ENCODE measurements at regions not wholly inside any gene's neighbourhood (a gene's known extent, or its start where the extent isn't known, plus 50 kb on each side); places are given as distances from the start of the nearest gene placed in this dataset.

DNA sequence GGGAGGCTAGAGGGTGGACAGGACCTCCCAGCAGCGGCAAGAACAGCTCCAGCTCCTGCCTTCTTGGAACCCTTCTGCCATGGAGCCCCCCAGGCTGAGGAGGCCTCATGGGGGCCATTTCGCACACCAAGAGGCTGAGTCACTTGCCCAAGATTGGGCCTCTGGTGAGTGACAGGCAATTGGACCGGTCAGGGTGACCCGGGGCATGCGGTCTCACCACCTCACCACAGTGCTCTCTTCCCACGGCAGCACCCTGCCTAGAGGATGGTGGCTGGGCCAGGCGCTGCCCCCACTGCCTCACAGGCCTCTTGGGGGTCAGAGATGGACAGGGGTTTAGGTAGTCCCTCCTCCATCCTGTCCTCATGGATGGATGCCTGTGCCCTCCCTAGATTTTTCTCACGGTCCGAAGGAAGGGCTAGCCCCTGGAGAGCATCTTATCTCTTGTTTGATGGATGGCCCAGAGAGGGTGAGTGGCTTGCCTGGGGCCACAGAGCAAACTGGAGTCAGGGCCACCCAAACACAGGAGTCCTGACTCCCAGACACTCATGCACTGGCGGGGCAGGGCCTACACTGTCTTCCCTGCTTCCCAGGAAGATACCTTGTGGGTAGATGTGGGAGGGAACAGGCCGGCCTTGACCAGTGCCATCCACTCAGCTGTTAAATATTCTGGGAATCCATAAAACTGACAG lies 119.2 kb downstream of the INHBB start:
- TF ChIP-seq, protein P1, sequence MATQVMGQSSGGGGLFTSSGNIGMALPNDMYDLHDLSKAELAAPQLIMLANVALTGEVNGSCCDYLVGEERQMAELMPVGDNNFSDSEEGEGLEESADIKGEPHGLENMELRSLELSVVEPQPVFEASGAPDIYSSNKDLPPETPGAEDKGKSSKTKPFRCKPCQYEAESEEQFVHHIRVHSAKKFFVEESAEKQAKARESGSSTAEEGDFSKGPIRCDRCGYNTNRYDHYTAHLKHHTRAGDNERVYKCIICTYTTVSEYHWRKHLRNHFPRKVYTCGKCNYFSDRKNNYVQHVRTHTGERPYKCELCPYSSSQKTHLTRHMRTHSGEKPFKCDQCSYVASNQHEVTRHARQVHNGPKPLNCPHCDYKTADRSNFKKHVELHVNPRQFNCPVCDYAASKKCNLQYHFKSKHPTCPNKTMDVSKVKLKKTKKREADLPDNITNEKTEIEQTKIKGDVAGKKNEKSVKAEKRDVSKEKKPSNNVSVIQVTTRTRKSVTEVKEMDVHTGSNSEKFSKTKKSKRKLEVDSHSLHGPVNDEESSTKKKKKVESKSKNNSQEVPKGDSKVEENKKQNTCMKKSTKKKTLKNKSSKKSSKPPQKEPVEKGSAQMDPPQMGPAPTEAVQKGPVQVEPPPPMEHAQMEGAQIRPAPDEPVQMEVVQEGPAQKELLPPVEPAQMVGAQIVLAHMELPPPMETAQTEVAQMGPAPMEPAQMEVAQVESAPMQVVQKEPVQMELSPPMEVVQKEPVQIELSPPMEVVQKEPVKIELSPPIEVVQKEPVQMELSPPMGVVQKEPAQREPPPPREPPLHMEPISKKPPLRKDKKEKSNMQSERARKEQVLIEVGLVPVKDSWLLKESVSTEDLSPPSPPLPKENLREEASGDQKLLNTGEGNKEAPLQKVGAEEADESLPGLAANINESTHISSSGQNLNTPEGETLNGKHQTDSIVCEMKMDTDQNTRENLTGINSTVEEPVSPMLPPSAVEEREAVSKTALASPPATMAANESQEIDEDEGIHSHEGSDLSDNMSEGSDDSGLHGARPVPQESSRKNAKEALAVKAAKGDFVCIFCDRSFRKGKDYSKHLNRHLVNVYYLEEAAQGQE (IDR thresholded peaks at IDR 0.05; ENCODE audit: insufficient read depth in 1 of 2, low read depth in 2 of 2, low read length in 2 of 2) = no peak
- no peak for TF ChIP-seq TAF1 (IDR thresholded peaks at IDR 0.05; ENCODE audit: borderline replicate concordance, insufficient read depth, low read length)
- no peak for TF ChIP-seq SIN3A (IDR thresholded peaks at IDR 0.05; ENCODE audit: borderline replicate concordance, insufficient read depth, low read length)

- no peak for TF ChIP-seq TAF1 (IDR thresholded peaks at IDR 0.05; ENCODE audit: borderline replicate concordance, insufficient read depth, low read length)
- TF ChIP-seq, protein P1 (IDR thresholded peaks at IDR 0.05; ENCODE audit: insufficient read depth in 1 of 2, low read depth in 2 of 2, low read length in 2 of 2) = no peak
- no peak for TF ChIP-seq POLR2AphosphoS5 (IDR thresholded peaks at IDR 0.05; ENCODE audit: low read depth, low read length)
- TF ChIP-seq SIN3A (IDR thresholded peaks at IDR 0.05; ENCODE audit: borderline replicate concordance, insufficient read depth, low read length) = no peak
- TF ChIP-seq FOXP2 (optimal IDR thresholded peaks at IDR 0.05; ENCODE audit: borderline replicate concordance, extremely low read depth, extremely low read length, insufficient read depth) = no peak
These were observed 119.7 kb downstream of the INHBB start for GRCh38 chr2:120465701-120465988.

DNA sequence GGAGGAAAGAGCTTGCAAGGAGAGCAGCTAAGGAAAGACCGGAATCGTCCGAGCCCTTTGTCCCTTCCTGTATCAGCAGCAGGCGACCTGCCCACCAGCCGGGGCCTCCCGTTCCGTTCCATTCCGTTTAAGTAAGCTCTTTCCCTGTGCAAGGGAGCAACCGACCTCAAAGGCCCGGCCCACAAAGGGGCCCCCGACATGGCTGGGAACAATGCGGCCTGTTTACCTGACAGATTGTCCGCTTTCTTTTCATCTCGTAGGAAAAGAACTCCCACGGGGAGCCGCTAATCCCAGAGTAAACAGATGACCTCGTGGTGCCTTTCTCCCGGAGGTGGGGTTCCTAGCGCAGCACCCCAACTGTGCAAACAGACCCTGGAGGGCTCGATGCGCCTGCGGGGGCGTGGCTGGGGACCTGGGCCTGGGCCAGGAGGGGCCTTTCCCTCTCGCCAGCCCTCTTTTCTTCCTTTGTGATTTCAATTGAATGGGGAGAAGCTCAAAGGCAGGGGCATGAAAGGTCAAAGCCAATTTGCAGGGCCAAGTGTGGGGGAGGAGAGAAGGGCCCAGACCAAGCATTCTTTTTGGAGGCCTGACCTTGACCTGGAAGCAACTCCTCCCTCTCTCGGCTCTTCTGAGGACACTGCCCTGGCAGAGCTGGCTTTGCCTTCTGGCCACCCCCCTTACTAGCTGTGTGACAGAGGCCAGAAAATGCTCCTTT lies 120.2 kb downstream of the INHBB start:
- TF ChIP-seq SIN3A (IDR thresholded peaks at IDR 0.05; ENCODE audit: borderline replicate concordance, insufficient read depth, low read length) (no peak), TAF1 (IDR thresholded peaks at IDR 0.05; ENCODE audit: borderline replicate concordance, insufficient read depth, low read length) (no peak), POLR2AphosphoS5 (IDR thresholded peaks at IDR 0.05; ENCODE audit: low read depth, low read length) (no peak), FOXP2 (optimal IDR thresholded peaks at IDR 0.05; ENCODE audit: borderline replicate concordance, extremely low read depth, extremely low read length, insufficient read depth) (no peak)
- TF ChIP-seq, protein P1 (IDR thresholded peaks at IDR 0.05; ENCODE audit: insufficient read depth in 1 of 2, low read depth in 2 of 2, low read length in 2 of 2) = no peak

DNA sequence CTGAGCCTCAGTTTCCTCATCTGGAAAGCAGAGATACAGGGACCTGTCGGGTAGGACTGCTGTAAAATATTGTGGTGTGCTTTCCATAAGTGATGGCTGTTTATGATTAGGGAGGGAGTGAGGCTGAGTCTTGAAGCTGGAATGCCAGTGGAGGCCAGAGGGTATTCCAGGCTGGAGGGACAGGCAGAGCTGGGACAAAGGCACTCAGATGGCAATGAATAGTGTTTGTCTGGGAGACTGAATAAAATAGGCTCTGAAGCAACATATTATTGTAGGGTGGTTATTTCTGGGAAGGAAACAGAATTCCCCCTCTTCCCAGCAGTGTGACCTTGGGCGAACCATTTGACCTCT lies 120.7 kb downstream of the INHBB start:
- TF ChIP-seq, protein P1 (IDR thresholded peaks at IDR 0.05; ENCODE audit: insufficient read depth in 1 of 2, low read depth in 2 of 2, low read length in 2 of 2) = no peak
- TF ChIP-seq TAF1 (IDR thresholded peaks at IDR 0.05; ENCODE audit: borderline replicate concordance, insufficient read depth, low read length) = no peak
- no peak for TF ChIP-seq POLR2AphosphoS5 (IDR thresholded peaks at IDR 0.05; ENCODE audit: low read depth, low read length)
- no peak for TF ChIP-seq FOXP2 (optimal IDR thresholded peaks at IDR 0.05; ENCODE audit: borderline replicate concordance, extremely low read depth, extremely low read length, insufficient read depth)
- no peak for TF ChIP-seq SIN3A (IDR thresholded peaks at IDR 0.05; ENCODE audit: borderline replicate concordance, insufficient read depth, low read length)

Data from PFSK-1 (cell line).